ENCODE measurements at regions not wholly inside any gene's neighbourhood (a gene's known extent, or its start where the extent isn't known, plus 50 kb on each side); places are given as distances from the start of the nearest gene placed in this dataset.

GRCh38 chr7:81506609-81507008 is 263.2 kb downstream of the HGF start:
- Histone ChIP-seq H3K4me3 (ENCODE audit: extremely low read depth in 1 of 4, insufficient read depth in 2 of 4, low read depth in 3 of 4, low read length in 4 of 4) (no peak overlapping the region), H3K23me2 (ENCODE audit: low read depth, low read length) (no peaks in the 10 kb centered on the region), H4K8ac (ENCODE audit: extremely low read depth, insufficient read depth, low read length) (no peak overlapping the region), H3K4me1 (replicated peaks in 1 of 4; ENCODE audit: control insufficient read depth in 3 of 4, insufficient read depth in 4 of 4, low read length in 3 of 4) (no peaks in the 10 kb centered on the region), H2BK12ac (ENCODE audit: low read depth, low read length) (no peak overlapping the region), H3K36me3 (ENCODE audit: control insufficient read depth in 2 of 4, insufficient read depth in 4 of 4, low read length in 3 of 4) (no peaks in the 10 kb centered on the region), H3K9me3 (ENCODE audit: insufficient read depth in 2 of 2, low read depth in 1 of 2, low read length in 1 of 2) (no peaks in the 10 kb centered on the region), H3K23ac (ENCODE audit: insufficient read length) (no peak overlapping the region), H3K18ac (ENCODE audit: extremely low read depth, low read length) (no peak overlapping the region), H3K56ac (replicated peaks; ENCODE audit: insufficient read length, low read depth, low read length) (no peak overlapping the region), H4K20me1 (replicated peaks in 1 of 2; ENCODE audit: control insufficient read depth in 1 of 2, insufficient read depth in 2 of 2, low read length in 2 of 2) (no peaks in the 10 kb centered on the region), H2BK20ac (ENCODE audit: low read length) (no peak overlapping the region), H3K9ac (replicated peaks in 1 of 4; ENCODE audit: extremely low read depth in 1 of 4, low read depth in 3 of 4, low read length in 3 of 4) (no peak overlapping the region), H3K79me1 (ENCODE audit: low read depth, low read length) (no peaks in the 10 kb centered on the region), H2AK5ac (ENCODE audit: low read depth, low read length) (no peak overlapping the region), H3K27ac (ENCODE audit: low read depth, low read length) (no peak overlapping the region), H2BK120ac (replicated peaks; ENCODE audit: low read depth, low read length) (no peak overlapping the region), H3K14ac (ENCODE audit: insufficient read length) (no peak overlapping the region), H3K27me3 (replicated peaks in 1 of 4; ENCODE audit: control insufficient read depth in 3 of 4, extremely low read depth in 1 of 4, insufficient read depth in 3 of 4, low read length in 3 of 4) (no peaks in the 10 kb centered on the region), H2BK5ac (ENCODE audit: low read depth, low read length) (no peak overlapping the region), H4K91ac (replicated peaks; ENCODE audit: insufficient read length, low read length) (no peak overlapping the region), H3K4me2 (ENCODE audit: insufficient read depth in 1 of 2, low read depth in 2 of 2, low read length in 2 of 2) (no peak overlapping the region), H2AFZ (ENCODE audit: low read length) (no peak overlapping the region), H4K5ac (ENCODE audit: insufficient read length, low read depth, low read length) (no peak overlapping the region), H3K79me2 (ENCODE audit: control insufficient read depth in 1 of 2, insufficient read depth in 2 of 2, low read length in 2 of 2) (no peaks in the 10 kb centered on the region), H2BK15ac (ENCODE audit: low read length) (no peak overlapping the region), H3K4ac (replicated peaks; ENCODE audit: insufficient read length, low read depth, low read length) (no peak overlapping the region)
- no peak for TF ChIP-seq BRCA1 (IDR thresholded peaks at IDR 0.05; ENCODE audit: low read depth, low read length)
- no peak for TF ChIP-seq PHF8 (conservative IDR thresholded peaks at IDR 0.05; ENCODE audit: low read depth, low read length)
- no peak for TF ChIP-seq BACH1 (IDR thresholded peaks at IDR 0.05; ENCODE audit: low read length)
- 85% methylated on average over 1 of the region's 1 CpG; no CpG with 5 or more reads in 1 of the 2 experiments for WGBS, 2 experiments (ENCODE audit: extremely low coverage in 1 of 2, insufficient coverage in 1 of 2, insufficient read length in 1 of 2, insufficient replicate concordance in 2 of 2, low coverage in 1 of 2, low lambda C conversion rate in 2 of 2, missing lambda C conversion rate in 1 of 2)
- DNase-seq (ENCODE audit: low read depth in 1 of 2, low spot score in 2 of 2) (no peak), FAIRE-seq (no peak)
- ChIA-PET CTCF (ENCODE audit: partially characterized antibody) (interaction anchor here (1.1 kb wide), 1 partner anchor 1217 kb away, joined by 3 read pairs; no protein-coding TSS in a partner anchor), POLR2A (ENCODE audit: partially characterized antibody) (no interaction called here)
